KOPT-K1 (cell line): ENCODE measurements at regions not wholly inside any gene's neighbourhood (a gene's known extent, or its start where the extent isn't known, plus 50 kb on each side); places are given as distances from the start of the nearest gene placed in this dataset.
"Not testable (repeated sequence)": the region's sequence is repeated elsewhere in the genome, so short reads cannot be mapped to it uniquely, and the experiment has no call there.

Experiments used
- H3K27ac ChIP-seq: fragments of 200-600 bp; sonication (generic); 2 replicates; pipeline ENCODE4 v1.5.1; 2016; ENCODE audit warnings: antibody characterized with exemption, mild to moderate bottlenecking, low read depth, low read length; ENCODE audit not compliant: poor library complexity, severe bottlenecking
- H3K36me3 ChIP-seq: fragments of 200-600 bp; sonication (generic); 2 replicates; pipeline ENCODE4 v1.5.1; 2017; ENCODE audit warnings: antibody characterized with exemption, mild to moderate bottlenecking, low read length, moderate library complexity; ENCODE audit not compliant: insufficient read depth
- H3K9me3 ChIP-seq: fragments of 200-600 bp; sonication (generic); 2 replicates; pipeline ENCODE4 v1.5.1; 2017; ENCODE audit warnings: antibody characterized with exemption, low read length, mild to moderate bottlenecking; ENCODE audit not compliant: insufficient read depth, poor library complexity, severe bottlenecking

DNA sequence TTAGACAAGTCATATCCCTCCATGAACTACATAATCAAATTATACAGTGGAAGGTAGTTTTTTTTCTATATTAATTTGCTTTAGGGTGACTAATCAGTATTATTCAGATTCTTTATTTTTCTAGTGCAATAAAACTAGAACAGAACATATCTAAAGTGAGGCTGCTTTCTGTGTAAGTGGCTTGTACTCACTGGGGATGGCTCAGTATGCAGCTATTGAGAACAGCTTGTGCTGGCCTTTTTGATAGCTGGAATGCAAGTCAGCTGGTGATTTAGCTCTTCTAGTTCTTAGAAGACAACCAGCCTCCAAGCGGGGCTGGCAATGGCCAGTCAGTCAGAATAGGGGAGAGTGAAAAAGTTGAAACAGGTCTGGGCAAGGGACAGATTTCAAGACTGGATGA, 119.4 kb downstream of the BLID start:
- Histone ChIP-seq H3K9me3 (no peaks in the 10 kb centered on the region), H3K27ac (no peak overlapping the region), H3K36me3 (no peaks in the 10 kb centered on the region)

DNA sequence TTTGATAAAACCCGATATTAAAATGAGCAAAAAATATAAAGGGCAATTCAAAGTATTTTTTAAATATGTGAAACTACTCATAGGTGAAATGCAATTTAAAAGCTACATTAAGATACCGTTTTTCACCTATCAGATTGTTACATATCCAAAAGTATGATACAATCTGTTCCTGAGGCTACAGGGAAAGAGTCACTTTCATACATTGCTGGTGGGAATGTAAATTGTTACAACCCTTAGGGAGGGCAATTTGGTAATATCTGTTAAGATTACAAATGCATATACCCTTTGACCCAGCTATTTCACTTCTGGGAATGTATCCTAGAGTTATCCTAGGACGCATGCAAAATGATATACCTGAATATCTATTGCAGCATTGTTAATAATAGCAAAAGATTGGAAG, 132.1 kb downstream of the BLID start:
- H3K36me3 ChIP-seq = no peaks in the 10 kb centered on the region
- no peaks in the 10 kb centered on the region for H3K9me3 ChIP-seq
- no peak overlapping the region for H3K27ac ChIP-seq

DNA sequence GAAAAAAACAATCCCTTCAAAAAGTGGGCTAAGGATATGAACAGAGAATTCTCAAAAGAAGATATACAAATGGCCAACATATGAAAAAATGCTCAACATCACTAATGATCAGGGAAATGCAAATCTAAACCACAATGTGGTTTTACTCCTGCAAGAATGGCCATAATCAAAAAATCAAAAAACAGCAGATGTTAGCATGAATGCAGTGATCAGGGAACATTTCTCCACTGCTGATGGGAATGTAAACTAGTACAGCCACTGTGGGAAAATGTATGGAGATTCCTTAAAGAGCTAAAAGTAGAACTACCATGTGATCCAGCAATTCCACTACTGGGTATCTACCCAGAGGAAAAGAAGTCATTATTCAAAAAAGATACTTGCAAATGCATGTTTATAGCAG, 138.1 kb downstream of the BLID start:
- not testable (repeated sequence) for H3K9me3 ChIP-seq, H3K27ac ChIP-seq, H3K36me3 ChIP-seq

DNA sequence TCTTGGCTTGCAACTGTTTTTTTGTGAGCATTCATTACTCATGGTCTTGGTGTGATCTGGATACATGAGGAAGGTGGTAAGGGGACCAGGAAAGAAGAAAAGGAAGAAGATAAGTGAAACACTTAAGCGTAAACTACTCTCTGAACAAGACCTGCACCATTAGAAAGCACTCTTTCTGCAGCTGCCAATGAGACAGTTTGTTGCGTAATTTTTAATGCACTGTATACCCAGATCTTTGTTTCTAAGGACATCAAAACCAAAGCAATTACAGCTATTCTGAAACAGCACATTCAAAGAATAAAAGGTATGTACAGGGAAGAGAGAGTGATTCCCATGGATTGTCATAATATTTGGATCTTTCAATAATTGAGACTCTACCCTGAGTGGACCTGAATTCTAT, 147.4 kb downstream of the BLID start:
- no peak overlapping the region for H3K27ac ChIP-seq
- H3K9me3 ChIP-seq = no peaks in the 10 kb centered on the region
- no peaks in the 10 kb centered on the region for H3K36me3 ChIP-seq

DNA sequence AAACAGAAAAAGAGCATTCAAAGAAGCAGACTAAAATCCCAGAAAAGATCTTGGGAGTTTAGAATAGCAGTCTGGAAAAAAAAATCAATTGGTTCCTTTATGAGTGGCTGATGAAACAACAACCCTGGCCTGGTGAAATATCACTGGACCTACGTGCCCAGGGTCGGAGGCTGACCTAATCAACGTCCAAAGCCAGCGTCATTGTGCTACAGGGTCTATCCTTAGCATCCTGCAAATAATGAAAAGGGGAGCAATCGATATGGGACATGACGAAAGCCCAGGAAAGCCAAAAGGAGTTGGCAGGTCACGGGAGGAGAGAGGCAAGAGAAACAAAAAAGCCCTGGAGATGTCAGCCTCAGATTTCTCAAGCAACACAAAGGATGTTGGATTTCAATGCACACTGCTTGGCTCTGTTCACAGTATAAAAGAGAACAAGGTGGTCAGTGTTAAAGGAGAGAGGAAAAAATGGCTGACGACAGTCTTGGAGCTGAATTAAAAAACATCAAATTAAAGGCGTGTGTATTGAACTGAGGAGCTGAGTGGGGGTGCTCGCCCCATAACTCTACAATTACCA, 148.8 kb downstream of the BLID start:
- Histone ChIP-seq H3K36me3 (no peaks in the 10 kb centered on the region), H3K9me3 (no peaks in the 10 kb centered on the region), H3K27ac (no peak overlapping the region)

DNA sequence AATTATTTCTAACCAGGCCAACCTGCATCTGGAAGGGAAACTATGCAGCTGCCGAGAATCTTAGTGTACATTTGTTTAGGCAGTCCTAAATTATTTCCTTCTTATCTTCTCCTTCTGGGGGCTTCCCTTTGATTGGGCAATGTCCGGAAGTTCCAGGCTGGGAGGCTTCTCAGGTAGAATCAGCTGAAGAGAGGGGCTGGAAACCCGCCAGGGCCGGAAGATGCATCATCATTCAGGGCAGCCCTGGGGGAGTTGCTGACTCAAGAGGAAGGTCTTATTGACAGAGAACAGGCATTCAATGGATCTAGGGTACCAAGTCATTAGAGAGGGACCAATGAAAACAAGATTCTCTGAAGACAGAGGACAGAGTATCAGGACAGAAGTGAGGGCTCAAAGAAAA, 150.7 kb downstream of the BLID start:
- H3K36me3 ChIP-seq = no peaks in the 10 kb centered on the region
- no peak overlapping the region for H3K27ac ChIP-seq

DNA sequence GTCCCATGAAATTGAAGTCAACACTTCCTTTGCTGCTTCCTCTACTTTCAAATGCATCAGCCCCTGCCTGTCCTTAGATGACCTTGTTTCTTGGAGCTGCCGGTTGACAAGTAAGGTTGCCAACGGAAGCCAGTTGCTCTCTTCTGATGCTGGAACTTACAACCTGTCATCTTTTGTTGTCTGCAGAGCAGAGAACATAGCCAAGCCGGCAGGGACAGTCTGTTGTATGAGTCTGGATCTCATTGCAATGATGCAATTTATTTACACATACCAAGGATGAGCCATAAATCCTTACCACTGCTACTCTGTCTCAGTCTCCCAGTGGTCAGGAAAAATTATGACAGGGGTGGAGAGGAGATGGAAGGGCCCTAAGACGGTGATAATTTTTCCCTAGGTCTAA, 151.4 kb downstream of the BLID start:
- Histone ChIP-seq H3K9me3 (no peaks in the 10 kb centered on the region), H3K36me3 (no peaks in the 10 kb centered on the region), H3K27ac (peak overlapping the region; percentile 33)

More for the DNA sequence above, 150.7 kb downstream of the BLID start:
- H3K9me3 ChIP-seq = no peaks in the 10 kb centered on the region

DNA sequence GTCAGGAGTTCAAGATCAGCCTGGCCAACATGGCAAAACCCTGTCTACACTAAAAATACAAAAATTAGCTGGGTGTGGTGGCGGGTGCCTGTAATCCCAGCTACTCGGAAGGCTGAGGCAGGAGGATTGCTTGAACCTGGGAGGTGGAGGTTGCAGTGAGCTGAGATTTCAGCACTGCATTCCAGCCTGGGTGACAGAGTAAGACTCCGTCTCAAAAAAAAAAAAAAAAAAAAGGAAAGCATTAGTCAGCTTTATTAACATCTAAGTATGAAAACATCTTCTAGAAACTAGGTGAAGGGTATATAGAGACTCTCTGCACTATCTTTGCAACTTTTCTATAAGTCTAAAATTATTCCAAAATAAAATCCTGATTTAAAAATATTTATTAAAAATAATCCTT, 152.2 kb downstream of the BLID start:
- H3K9me3 ChIP-seq, H3K36me3 ChIP-seq, H3K27ac ChIP-seq: not testable (repeated sequence)

DNA sequence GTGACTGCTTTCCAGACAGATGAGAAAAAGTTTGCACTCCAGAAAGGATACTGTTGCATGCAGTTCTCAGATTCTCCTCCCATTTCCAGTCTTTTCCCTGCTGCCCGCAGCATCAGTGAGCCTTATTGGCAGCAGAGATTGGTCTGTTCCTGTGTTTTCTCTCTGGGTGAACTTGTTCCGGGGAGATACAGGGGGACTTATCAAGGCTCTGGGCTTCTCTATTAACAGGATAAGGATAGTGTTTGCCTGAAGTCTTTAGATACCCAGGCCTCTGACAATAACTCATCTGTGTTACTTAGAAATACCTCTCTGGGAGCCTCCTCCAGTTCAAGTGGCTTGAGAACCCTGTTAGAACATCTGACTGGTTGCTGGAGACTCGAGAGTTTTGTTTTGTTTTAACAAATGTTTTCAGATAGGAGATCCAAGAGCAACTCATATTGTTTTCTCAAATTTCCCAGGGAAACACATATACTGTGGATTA, 154.7 kb downstream of the BLID start:
- Histone ChIP-seq H3K36me3 (no peaks in the 10 kb centered on the region), H3K27ac (no peak overlapping the region), H3K9me3 (no peaks in the 10 kb centered on the region)

DNA sequence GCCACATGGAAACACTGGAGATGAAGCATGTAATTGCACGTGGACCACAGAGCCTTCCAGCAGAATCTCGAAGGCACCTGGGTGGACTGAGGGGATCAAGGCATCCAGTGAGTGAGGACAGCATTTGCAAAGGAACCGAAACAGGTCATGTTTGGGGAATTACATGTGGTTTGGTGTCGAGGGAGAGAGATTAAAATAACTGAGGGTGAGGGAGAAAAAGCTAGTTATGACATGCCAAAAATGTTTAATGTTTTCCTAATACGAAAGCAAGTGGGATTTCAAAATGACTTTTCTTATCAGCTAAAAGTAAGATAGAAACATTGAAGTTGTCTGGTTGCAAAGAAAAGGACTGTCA, 157.1 kb downstream of the BLID start:
- Histone ChIP-seq H3K27ac (no peak overlapping the region), H3K9me3 (no peaks in the 10 kb centered on the region), H3K36me3 (no peaks in the 10 kb centered on the region)

DNA sequence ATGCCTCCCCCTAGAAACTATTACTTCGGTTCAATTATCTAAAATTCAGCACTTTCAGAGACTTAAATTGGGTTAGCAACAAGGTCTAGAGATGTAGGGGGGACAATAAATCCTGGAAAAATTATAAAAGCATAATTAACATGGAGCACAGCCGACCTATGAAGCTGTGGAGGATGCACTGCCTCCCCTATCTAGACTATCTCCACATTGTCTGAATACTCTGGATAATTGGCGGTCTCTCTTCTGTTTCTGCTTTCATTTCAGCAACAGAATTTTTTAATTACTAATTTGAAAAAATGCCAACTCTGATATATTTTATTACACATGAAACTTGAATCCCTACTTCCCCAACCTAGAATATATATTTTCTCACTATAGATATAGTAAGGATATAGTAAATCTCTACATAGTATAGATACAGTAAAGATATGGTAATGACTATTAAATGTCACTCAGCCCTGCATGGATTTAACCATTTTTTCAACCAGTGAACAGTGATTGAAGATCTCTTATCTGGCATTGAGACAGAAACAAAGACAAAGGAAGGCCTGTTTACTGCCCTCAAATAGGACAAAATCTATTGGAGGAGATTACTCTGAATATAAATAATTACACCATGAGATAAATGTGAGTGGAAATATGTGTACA, 157.6 kb downstream of the BLID start:
- Histone ChIP-seq H3K36me3 (no peaks in the 10 kb centered on the region), H3K9me3 (no peaks in the 10 kb centered on the region), H3K27ac (no peak overlapping the region)

DNA sequence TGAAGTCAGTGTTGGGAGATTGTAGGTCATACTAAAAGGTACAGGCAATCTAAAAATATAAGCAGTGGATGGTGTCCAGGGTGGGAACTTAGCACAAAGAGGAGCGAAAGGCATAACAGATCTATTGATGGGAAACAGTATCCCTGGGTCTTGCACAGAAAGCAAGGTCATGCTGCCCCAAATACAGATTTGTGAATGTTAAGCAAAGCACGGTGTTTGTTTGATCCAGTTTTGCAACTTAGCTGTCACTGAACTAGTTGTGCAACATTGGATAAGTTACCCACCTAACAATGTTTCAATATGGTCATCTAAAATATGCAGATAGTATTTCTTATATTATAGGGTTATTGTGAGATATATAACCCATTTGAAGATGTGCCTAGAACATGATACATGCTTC, 162.9 kb downstream of the BLID start:
- no peaks in the 10 kb centered on the region for H3K36me3 ChIP-seq
- H3K27ac ChIP-seq = no peak overlapping the region
- H3K9me3 ChIP-seq = no peaks in the 10 kb centered on the region

DNA sequence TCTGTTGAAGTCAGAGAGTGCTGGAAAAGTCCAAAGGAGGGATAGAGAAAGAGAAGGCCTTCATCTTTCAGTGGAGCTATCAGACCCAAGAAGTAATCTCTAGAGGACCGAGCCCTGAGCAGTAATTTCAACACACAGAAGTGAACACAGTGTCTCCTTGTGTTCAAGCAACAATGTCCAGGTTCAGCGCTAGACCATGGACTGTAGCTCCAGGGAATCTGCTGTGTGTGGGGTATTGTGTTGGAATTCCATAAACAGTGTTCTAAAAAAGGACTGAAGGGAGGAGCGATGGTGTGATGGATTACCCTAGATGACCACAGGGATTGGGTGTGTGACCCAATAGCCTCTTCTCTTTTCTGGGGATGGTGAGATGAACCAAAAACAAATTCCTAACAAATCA, 165.9 kb downstream of the BLID start:
- no peak overlapping the region for H3K27ac ChIP-seq
- H3K36me3 ChIP-seq = no peaks in the 10 kb centered on the region
- no peaks in the 10 kb centered on the region for H3K9me3 ChIP-seq

DNA sequence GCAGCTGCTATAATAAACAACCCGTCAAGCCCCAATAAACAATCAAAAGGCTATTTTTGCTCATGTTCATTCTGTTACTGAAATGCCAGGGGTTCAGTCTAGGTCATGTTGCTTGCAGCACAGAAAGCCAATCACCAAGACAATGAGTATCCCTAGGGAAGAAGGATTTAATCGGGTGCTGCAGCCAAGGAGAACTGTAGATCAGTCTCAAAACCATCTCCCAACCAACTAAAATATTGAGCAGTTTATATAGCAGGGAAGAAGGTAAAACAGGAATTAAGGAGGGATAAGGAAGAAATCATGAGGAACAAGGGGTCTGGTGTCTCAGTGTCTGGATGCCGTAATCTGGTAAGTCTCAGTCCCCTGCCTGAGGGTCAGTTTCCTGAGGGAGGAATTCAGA, 169.5 kb downstream of the BLID start:
- Histone ChIP-seq H3K9me3 (no peaks in the 10 kb centered on the region), H3K27ac (no peak overlapping the region), H3K36me3 (no peaks in the 10 kb centered on the region)

DNA sequence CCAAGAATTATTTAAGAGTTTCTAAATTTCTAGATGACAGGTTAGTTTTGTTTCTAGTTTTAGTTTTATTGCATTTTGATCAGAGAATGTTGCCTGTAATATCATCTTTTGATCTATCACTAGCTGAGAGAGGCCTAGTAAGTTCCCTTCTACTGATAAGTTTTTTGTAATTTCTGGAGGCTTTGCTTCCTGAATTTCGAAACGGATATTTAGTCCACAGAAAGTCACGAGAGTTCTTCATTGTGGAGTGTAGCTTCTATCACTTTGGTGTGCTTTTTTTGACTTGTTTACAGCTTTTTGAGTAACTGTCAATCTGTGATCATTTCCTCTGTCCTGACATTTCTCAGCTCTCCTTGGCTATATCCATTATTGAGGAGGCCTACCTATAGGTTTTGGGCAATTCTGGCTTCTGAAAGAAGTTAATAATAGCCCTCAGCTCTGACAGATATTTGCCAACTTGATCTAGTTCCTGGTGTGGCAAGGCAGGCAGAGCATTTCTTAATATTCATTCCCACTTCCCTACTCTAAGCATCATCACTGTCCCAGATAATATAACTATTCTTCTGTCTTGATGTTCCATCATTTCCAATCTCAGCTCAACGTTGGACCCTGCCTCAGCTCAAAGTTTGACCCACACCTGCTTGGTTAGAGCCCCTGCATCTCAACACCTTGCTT, 171.3 kb downstream of the BLID start:
- H3K36me3 ChIP-seq = no peaks in the 10 kb centered on the region
- no peaks in the 10 kb centered on the region for H3K9me3 ChIP-seq
- H3K27ac ChIP-seq = no peak overlapping the region

DNA sequence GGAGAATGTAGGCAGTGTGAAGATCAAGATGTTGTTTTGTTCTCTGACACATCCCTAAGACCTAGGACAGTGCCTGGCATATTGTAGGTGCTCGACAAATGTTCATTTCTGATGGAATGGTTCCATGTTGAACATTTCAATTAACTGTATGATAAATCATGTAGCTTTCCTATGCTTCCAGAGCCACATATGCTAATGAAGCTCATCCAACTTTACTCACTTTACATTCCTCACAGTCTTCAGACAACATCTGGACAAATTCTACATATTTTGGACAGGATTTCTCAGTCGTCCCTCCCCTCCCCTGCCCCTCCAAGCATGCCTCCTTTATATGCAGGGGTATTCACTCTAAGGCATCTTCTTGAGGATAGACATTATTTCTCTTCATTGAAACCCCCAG, 177.9 kb downstream of the BLID start:
- H3K27ac ChIP-seq = no peak overlapping the region
- no peaks in the 10 kb centered on the region for H3K36me3 ChIP-seq
- no peaks in the 10 kb centered on the region for H3K9me3 ChIP-seq
